HEK293 (cell line): ENCODE measurements at regions not wholly inside any gene's neighbourhood (a gene's known extent, or its start where the extent isn't known, plus 50 kb on each side); places are given as distances from the start of the nearest gene placed in this dataset.

Source experiments
- ZNF214 ChIP-seq: fragments of 450-650 bp; formaldehyde crosslinking; IDR thresholded peaks from 2 replicates; pipeline ENCODE4 v1.5.1; 2017; ENCODE audit warnings: missing biosample characterization, mild to moderate bottlenecking, missing genetic modification characterization, borderline replicate concordance
- ZNF239 ChIP-seq: fragments of 450-650 bp; formaldehyde crosslinking; IDR thresholded peaks from 2 replicates; pipeline ENCODE4 v1.5.1; 2016; ENCODE audit warnings: missing biosample characterization, missing genetic modification characterization

DNA sequence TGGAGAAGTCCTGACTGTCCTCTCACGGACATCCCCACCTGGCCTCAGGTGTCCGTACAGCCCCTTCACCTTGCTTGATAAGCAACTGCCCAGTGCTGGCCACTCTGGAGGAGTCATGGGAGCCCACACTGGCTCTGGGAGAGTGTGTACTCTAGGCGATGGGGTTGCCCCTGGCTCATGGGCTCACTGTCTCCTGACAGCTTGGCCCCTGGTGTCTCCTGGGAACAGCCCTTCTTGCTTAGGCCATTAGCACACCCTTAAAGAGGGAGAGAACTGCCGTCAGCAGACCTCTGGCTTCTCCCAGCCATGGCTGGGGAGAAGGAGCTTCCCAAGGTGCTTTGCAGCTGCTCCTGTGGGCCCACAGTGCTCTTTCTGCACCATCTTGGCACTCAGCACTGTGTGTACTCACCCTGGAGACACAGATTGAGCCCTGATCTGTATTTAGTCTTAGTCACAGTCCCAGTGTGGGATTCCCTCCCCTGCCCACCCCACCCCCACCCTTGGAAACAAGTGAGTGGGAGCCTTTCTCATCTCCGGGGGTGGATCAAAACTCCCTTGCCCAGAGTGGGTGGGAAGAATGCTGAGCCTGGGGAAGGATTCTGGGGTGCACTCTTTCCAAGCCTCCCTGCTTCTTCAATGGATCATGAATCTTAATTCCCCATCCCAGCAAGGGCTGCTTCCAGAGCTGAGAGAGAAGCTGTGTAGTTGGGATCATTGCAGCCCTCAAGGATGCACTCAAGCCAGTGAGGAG, 83.5 kb upstream of the ADPGK start:
- TF ChIP-seq ZNF239 (tag by site-specific recombination) (no peak), ZNF214 (tag by site-specific recombination) (no peak)
